C4-2B (cell line): ENCODE measurements at regions not wholly inside any gene's neighbourhood (a gene's known extent, or its start where the extent isn't known, plus 50 kb on each side); places are given as distances from the start of the nearest gene placed in this dataset.

ENCODE experiments used
- ZFX ChIP-seq: fragments of 450-650 bp; IDR thresholded peaks from 2 replicates; pipeline ENCODE4 v1.6.1; 2017
- TF ChIP-seq, protein P1 (sequence below): fragments of 450-650 bp; conservative IDR thresholded peaks from 2 replicates; pipeline ENCODE4 v1.5.1; 2017; ENCODE audit warnings: mild to moderate bottlenecking

DNA sequence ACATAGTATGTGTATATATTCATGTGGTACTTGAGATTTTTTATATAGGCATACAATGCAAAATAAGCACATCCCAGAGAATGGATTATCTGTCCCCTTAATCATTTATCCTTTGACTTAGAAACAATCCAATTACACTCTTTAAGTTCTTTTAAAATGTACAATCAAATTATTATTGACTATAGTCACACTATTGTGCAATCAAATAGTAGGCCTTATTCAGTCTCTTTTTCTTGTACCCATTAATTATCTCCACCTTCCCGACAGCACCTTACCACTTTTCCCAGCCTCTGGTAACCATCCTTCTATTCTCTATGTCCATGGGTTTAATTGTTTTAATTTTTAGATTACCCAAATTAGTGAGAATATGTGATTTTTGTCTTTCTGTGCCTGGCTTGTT, 914.1 kb downstream of the CCDC85A start:
- TF ChIP-seq, protein P1, sequence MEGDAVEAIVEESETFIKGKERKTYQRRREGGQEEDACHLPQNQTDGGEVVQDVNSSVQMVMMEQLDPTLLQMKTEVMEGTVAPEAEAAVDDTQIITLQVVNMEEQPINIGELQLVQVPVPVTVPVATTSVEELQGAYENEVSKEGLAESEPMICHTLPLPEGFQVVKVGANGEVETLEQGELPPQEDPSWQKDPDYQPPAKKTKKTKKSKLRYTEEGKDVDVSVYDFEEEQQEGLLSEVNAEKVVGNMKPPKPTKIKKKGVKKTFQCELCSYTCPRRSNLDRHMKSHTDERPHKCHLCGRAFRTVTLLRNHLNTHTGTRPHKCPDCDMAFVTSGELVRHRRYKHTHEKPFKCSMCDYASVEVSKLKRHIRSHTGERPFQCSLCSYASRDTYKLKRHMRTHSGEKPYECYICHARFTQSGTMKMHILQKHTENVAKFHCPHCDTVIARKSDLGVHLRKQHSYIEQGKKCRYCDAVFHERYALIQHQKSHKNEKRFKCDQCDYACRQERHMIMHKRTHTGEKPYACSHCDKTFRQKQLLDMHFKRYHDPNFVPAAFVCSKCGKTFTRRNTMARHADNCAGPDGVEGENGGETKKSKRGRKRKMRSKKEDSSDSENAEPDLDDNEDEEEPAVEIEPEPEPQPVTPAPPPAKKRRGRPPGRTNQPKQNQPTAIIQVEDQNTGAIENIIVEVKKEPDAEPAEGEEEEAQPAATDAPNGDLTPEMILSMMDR, result no peak
- no peak for TF ChIP-seq ZFX
